ENCODE measurements at regions not wholly inside any gene's neighbourhood (a gene's known extent, or its start where the extent isn't known, plus 50 kb on each side); places are given as distances from the start of the nearest gene placed in this dataset.
A peak's percentile ranks its signal among the peaks of the same experiment; 100 is the strongest.

- H3K9ac ChIP-seq (ENCODE audit: low read length): no peak overlapping the region
- H3K14ac ChIP-seq (ENCODE audit: low read length): no peak overlapping the region
- no peak overlapping the region for H2AK5ac ChIP-seq (ENCODE audit: low read length)
- H3K27ac ChIP-seq (ENCODE audit: low read depth, low read length): no peak overlapping the region
- WGBS (ENCODE audit: extremely low coverage, insufficient coverage, insufficient read length): no CpG with 5 or more reads among the region's 3 CpGs
- H3K4me1 ChIP-seq (ENCODE audit: control insufficient read depth in 1 of 2, insufficient read depth in 2 of 2, low read length in 2 of 2): peaks cover 0 to 3% of the 10 kb centered on the region in 2 experiments
- H3K9me3 ChIP-seq (ENCODE audit: insufficient read depth, low read depth, low read length): no peaks in the 10 kb centered on the region
- no peak overlapping the region for H3K4me3 ChIP-seq (ENCODE audit: low read depth, low read length)
- no peak overlapping the region for H3K23ac ChIP-seq (ENCODE audit: low read length)
- H2BK12ac ChIP-seq (ENCODE audit: low read length): no peak overlapping the region
- no peak overlapping the region for H2BK5ac ChIP-seq (ENCODE audit: low read depth, low read length, poor library complexity)
- H4K12ac ChIP-seq (ENCODE audit: low read depth, low read length): no peak overlapping the region
- H3K4ac ChIP-seq (ENCODE audit: low read depth, low read length): no peak overlapping the region
- H3K27me3 ChIP-seq (ENCODE audit: insufficient read depth, low read length): no peaks in the 10 kb centered on the region
- no peak overlapping the region for H3K4me2 ChIP-seq (ENCODE audit: low read length)
- H4K8ac ChIP-seq (ENCODE audit: low read depth, low read length): no peak overlapping the region
- H2BK120ac ChIP-seq (ENCODE audit: insufficient read depth, low read length, poor library complexity): no peak overlapping the region
- no peaks in the 10 kb centered on the region for H3K79me1 ChIP-seq (ENCODE audit: low read length)
- no peak overlapping the region for H3K18ac ChIP-seq (ENCODE audit: low read length)
- H3K36me3 ChIP-seq (ENCODE audit: control insufficient read depth in 1 of 2, insufficient read depth in 2 of 2, low read length in 2 of 2): no peaks in the 10 kb centered on the region
- no peak overlapping the region for H2AFZ ChIP-seq (ENCODE audit: insufficient read depth, low read length, poor library complexity)
- DNase-seq: no peak
- no peak overlapping the region for H4K91ac ChIP-seq (ENCODE audit: low read depth, low read length)
- H3K79me2 ChIP-seq (ENCODE audit: control insufficient read depth, insufficient read depth, low read length, poor library complexity): no peaks in the 10 kb centered on the region
Measured at GRCh38 chr3:38987456-38987855, 64.3 kb downstream of the SCN11A start.

GRCh38 chr3:38986901-38987300 is 64.8 kb downstream of the SCN11A start:
- Histone ChIP-seq H3K4me1 (ENCODE audit: control insufficient read depth in 1 of 2, insufficient read depth in 2 of 2, low read length in 2 of 2) (peaks cover 0 to 3% of the 10 kb centered on the region in 2 experiments), H2BK120ac (ENCODE audit: insufficient read depth, low read length, poor library complexity) (no peak overlapping the region), H3K18ac (ENCODE audit: low read length) (no peak overlapping the region), H3K4ac (ENCODE audit: low read depth, low read length) (no peak overlapping the region), H3K27me3 (ENCODE audit: insufficient read depth, low read length) (no peaks in the 10 kb centered on the region), H3K79me2 (ENCODE audit: control insufficient read depth, insufficient read depth, low read length, poor library complexity) (no peaks in the 10 kb centered on the region), H2AK5ac (ENCODE audit: low read length) (no peak overlapping the region), H2BK12ac (ENCODE audit: low read length) (no peak overlapping the region), H3K27ac (ENCODE audit: low read depth, low read length) (no peak overlapping the region), H2BK5ac (ENCODE audit: low read depth, low read length, poor library complexity) (no peak overlapping the region), H4K12ac (ENCODE audit: low read depth, low read length) (no peak overlapping the region), H3K4me2 (ENCODE audit: low read length) (no peak overlapping the region), H3K23ac (ENCODE audit: low read length) (no peak overlapping the region), H3K4me3 (ENCODE audit: low read depth, low read length) (no peak overlapping the region), H3K79me1 (ENCODE audit: low read length) (no peaks in the 10 kb centered on the region), H3K9ac (ENCODE audit: low read length) (no peak overlapping the region), H4K8ac (ENCODE audit: low read depth, low read length) (no peak overlapping the region), H2AFZ (ENCODE audit: insufficient read depth, low read length, poor library complexity) (no peak overlapping the region), H3K36me3 (ENCODE audit: control insufficient read depth in 1 of 2, insufficient read depth in 2 of 2, low read length in 2 of 2) (no peaks in the 10 kb centered on the region), H3K14ac (ENCODE audit: low read length) (no peak overlapping the region), H4K91ac (ENCODE audit: low read depth, low read length) (no peak overlapping the region), H3K9me3 (ENCODE audit: insufficient read depth, low read depth, low read length) (no peaks in the 10 kb centered on the region)
- no peak for DNase-seq
- no CpG with 5 or more reads among the region's 4 CpGs for WGBS (ENCODE audit: extremely low coverage, insufficient coverage, insufficient read length)

- Histone ChIP-seq H3K79me1 (ENCODE audit: low read length) (no peaks in the 10 kb centered on the region), H3K14ac (ENCODE audit: low read length) (no peak overlapping the region), H2BK5ac (ENCODE audit: low read depth, low read length, poor library complexity) (no peak overlapping the region), H4K12ac (ENCODE audit: low read depth, low read length) (no peak overlapping the region), H3K4me1 (ENCODE audit: control insufficient read depth in 1 of 2, insufficient read depth in 2 of 2, low read length in 2 of 2) (peaks cover 0 to 3% of the 10 kb centered on the region in 2 experiments), H3K4me3 (ENCODE audit: low read depth, low read length) (no peak overlapping the region), H2AK5ac (ENCODE audit: low read length) (no peak overlapping the region), H3K18ac (ENCODE audit: low read length) (no peak overlapping the region), H3K79me2 (ENCODE audit: control insufficient read depth, insufficient read depth, low read length, poor library complexity) (no peaks in the 10 kb centered on the region), H3K23ac (ENCODE audit: low read length) (no peak overlapping the region), H3K27me3 (ENCODE audit: insufficient read depth, low read length) (no peaks in the 10 kb centered on the region), H2AFZ (ENCODE audit: insufficient read depth, low read length, poor library complexity) (no peak overlapping the region), H2BK12ac (ENCODE audit: low read length) (no peak overlapping the region), H4K91ac (ENCODE audit: low read depth, low read length) (no peak overlapping the region), H4K8ac (ENCODE audit: low read depth, low read length) (no peak overlapping the region), H3K4me2 (ENCODE audit: low read length) (no peak overlapping the region), H3K9ac (ENCODE audit: low read length) (no peak overlapping the region), H3K36me3 (ENCODE audit: control insufficient read depth in 1 of 2, insufficient read depth in 2 of 2, low read length in 2 of 2) (no peaks in the 10 kb centered on the region), H3K27ac (ENCODE audit: low read depth, low read length) (no peak overlapping the region), H3K9me3 (ENCODE audit: insufficient read depth, low read depth, low read length) (no peaks in the 10 kb centered on the region), H2BK120ac (ENCODE audit: insufficient read depth, low read length, poor library complexity) (no peak overlapping the region), H3K4ac (ENCODE audit: low read depth, low read length) (no peak overlapping the region)
- no CpG with 5 or more reads among the region's 4 CpGs for WGBS (ENCODE audit: extremely low coverage, insufficient coverage, insufficient read length)
- DNase-seq: peak in 1 of 2 donors; percentile 16
Measured at GRCh38 chr3:38985981-38986380, 65.8 kb downstream of the SCN11A start.

- Histone ChIP-seq H3K4me3 (ENCODE audit: low read depth, low read length) (no peak overlapping the region), H4K8ac (ENCODE audit: low read depth, low read length) (no peak overlapping the region), H3K27me3 (ENCODE audit: insufficient read depth, low read length) (no peaks in the 10 kb centered on the region), H3K9ac (ENCODE audit: low read length) (no peak overlapping the region), H2AFZ (ENCODE audit: insufficient read depth, low read length, poor library complexity) (no peak overlapping the region), H2AK5ac (ENCODE audit: low read length) (no peak overlapping the region), H3K79me2 (ENCODE audit: control insufficient read depth, insufficient read depth, low read length, poor library complexity) (no peaks in the 10 kb centered on the region), H3K27ac (ENCODE audit: low read depth, low read length) (no peak overlapping the region), H3K4me1 (ENCODE audit: control insufficient read depth in 1 of 2, insufficient read depth in 2 of 2, low read length in 2 of 2) (peaks cover 0 to 3% of the 10 kb centered on the region in 2 experiments), H3K79me1 (ENCODE audit: low read length) (no peaks in the 10 kb centered on the region), H4K12ac (ENCODE audit: low read depth, low read length) (no peak overlapping the region), H3K36me3 (ENCODE audit: control insufficient read depth in 1 of 2, insufficient read depth in 2 of 2, low read length in 2 of 2) (no peaks in the 10 kb centered on the region), H4K91ac (ENCODE audit: low read depth, low read length) (no peak overlapping the region), H3K4me2 (ENCODE audit: low read length) (no peak overlapping the region), H3K18ac (ENCODE audit: low read length) (no peak overlapping the region), H3K9me3 (ENCODE audit: insufficient read depth, low read depth, low read length) (no peaks in the 10 kb centered on the region), H3K23ac (ENCODE audit: low read length) (no peak overlapping the region), H3K14ac (ENCODE audit: low read length) (no peak overlapping the region), H2BK12ac (ENCODE audit: low read length) (no peak overlapping the region), H3K4ac (ENCODE audit: low read depth, low read length) (no peak overlapping the region), H2BK120ac (ENCODE audit: insufficient read depth, low read length, poor library complexity) (no peak overlapping the region), H2BK5ac (ENCODE audit: low read depth, low read length, poor library complexity) (no peak overlapping the region)
- DNase-seq: no peak
Measured at GRCh38 chr3:38985581-38985980, 66.2 kb downstream of the SCN11A start.

All from trophoblast cell (in vitro differentiated cells and primary cell).